GM23248 (cell line): ENCODE measurements at regions not wholly inside any gene's neighbourhood (a gene's known extent, or its start where the extent isn't known, plus 50 kb on each side); places are given as distances from the start of the nearest gene placed in this dataset.

Source experiments
- DNase-seq: peaks from one replicate; pipeline ENCODE4 v3.0.0-alpha.2; 2015
- H2AFZ ChIP-seq: fragments of 200-600 bp; sonication (generic); 2 replicates; pipeline ENCODE4 v1.6.1; 2016; ENCODE audit warnings: antibody characterized with exemption
- H3F3A ChIP-seq: fragments of 200-600 bp; sonication (generic); 2 replicates; pipeline ENCODE4 v1.6.1; 2016; ENCODE audit warnings: mild to moderate bottlenecking, antibody characterized with exemption, mixed run types; ENCODE audit not compliant: insufficient read depth
- H3K27ac ChIP-seq: fragments of 200-600 bp; sonication (generic); 2 replicates; pipeline ENCODE4 v1.5.1; 2016; ENCODE audit warnings: mild to moderate bottlenecking
- H3K27me3 ChIP-seq: fragments of 200-600 bp; sonication (generic); replicated peaks from 2 replicates; pipeline ENCODE4 v1.6.1; 2016; ENCODE audit warnings: mild to moderate bottlenecking; ENCODE audit not compliant: insufficient read depth
- H3K36me3 ChIP-seq: fragments of 200-600 bp; sonication (generic); 2 replicates; pipeline ENCODE4 v1.6.1; 2016; ENCODE audit warnings: low read depth, mild to moderate bottlenecking
- H3K4me1 ChIP-seq: fragments of 200-600 bp; sonication (generic); 2 replicates; pipeline ENCODE4 v1.6.1; 2016; ENCODE audit warnings: mild to moderate bottlenecking; ENCODE audit not compliant: insufficient read depth
- H3K4me2 ChIP-seq: fragments of 200-600 bp; sonication (generic); one replicate; pipeline ENCODE4 v1.6.1; 2016; ENCODE audit warnings: mild to moderate bottlenecking; ENCODE audit not compliant: unreplicated experiment
- H3K4me3 ChIP-seq: fragments of 200-600 bp; sonication (generic); 2 replicates; pipeline ENCODE4 v1.5.1; 2016; ENCODE audit warnings: mild to moderate bottlenecking
- H3K79me2 ChIP-seq: fragments of 200-600 bp; sonication (generic); 2 replicates; pipeline ENCODE4 v1.6.1; 2016; ENCODE audit warnings: mild to moderate bottlenecking; ENCODE audit not compliant: insufficient read depth
- H3K9ac ChIP-seq: fragments of 200-600 bp; sonication (generic); 2 replicates; pipeline ENCODE4 v1.6.1; 2016; ENCODE audit warnings: mild to moderate bottlenecking
- H3K9me2 ChIP-seq: fragments of 200-600 bp; sonication (generic); 2 replicates; pipeline ENCODE4 v1.6.1; 2016; ENCODE audit warnings: mixed run types, mild to moderate bottlenecking, moderate library complexity; ENCODE audit not compliant: insufficient read depth
- H3K9me3 ChIP-seq: fragments of 200-600 bp; sonication (generic); one replicate; pipeline ENCODE4 v1.6.1; 2017; ENCODE audit warnings: low read depth
- H4K20me1 ChIP-seq: fragments of 200-600 bp; sonication (generic); 2 replicates; pipeline ENCODE4 v1.6.0; 2016; ENCODE audit not compliant: insufficient read depth
- EZH2 ChIP-seq: fragments of 200-600 bp; sonication (generic); IDR thresholded peaks from 2 replicates; pipeline ENCODE4 v1.6.1; 2018; ENCODE audit warnings: antibody characterized with exemption, mild to moderate bottlenecking; ENCODE audit not compliant: insufficient read depth, poor library complexity, severe bottlenecking
- EZH2phosphoT487 ChIP-seq: fragments of 200-600 bp; sonication (generic); IDR thresholded peaks from 2 replicates; pipeline ENCODE4 v1.6.1; 2018; ENCODE audit warnings: antibody characterized with exemption, moderate library complexity, mild to moderate bottlenecking, low read depth; ENCODE audit not compliant: insufficient read depth
- WGBS, 2 experiments: methylation state at CpG; one replicate each; pipeline ENCODE4 v1.1.6; 2015 to 2017; ENCODE audit warnings: low lambda C conversion rate in 2 of 2, low coverage in 1 of 2; ENCODE audit errors: missing lambda C conversion rate in 2 of 2; 5-methylcytosine and 5-hydroxymethylcytosine counted together
- in situ Hi-C: fragments of 300-500 bp; cut with MboI; formaldehyde crosslinking; loops from 2 replicates; pipeline ENCODE4 v1.15.0; 2020

DNA sequence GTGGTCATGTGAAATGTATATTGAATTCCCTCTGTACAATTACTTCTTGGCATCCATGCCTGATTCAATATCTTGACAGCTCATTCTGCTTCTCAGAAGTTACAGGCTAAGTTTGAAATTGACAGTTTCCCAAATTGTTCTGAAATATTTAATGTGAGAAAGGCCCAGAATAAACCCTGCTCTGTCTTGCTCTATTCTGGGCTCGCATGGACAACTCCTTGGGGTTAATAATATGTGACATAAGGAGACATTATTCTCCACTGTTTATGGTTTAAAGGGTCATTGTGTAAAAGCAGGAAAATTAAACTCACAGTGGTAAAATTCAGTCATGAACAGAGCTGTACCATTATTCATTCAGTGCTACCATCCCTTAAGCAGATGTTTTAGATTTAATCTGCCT, 160.7 kb upstream of the CNTNAP5 start:
- WGBS, 2 experiments: 4 to 21% methylated on average over 1 of the region's 1 CpG
- Histone ChIP-seq H3F3A (no peaks in the 10 kb centered on the region), H3K9ac (no peak overlapping the region), H2AFZ (no peak overlapping the region), H3K4me2 (no peak overlapping the region), H3K4me3 (no peak overlapping the region), H4K20me1 (no peaks in the 10 kb centered on the region), H3K9me2 (no peaks in the 10 kb centered on the region), H3K27me3 (no peaks in the 10 kb centered on the region), H3K4me1 (no peaks in the 10 kb centered on the region), H3K79me2 (no peaks in the 10 kb centered on the region), H3K27ac (no peak overlapping the region), H3K36me3 (no peaks in the 10 kb centered on the region), H3K9me3 (no peaks in the 10 kb centered on the region)
- TF ChIP-seq EZH2: no peak
- no peak for TF ChIP-seq EZH2phosphoT487
- DNase-seq: no peak
- in situ Hi-C loops: no loop called here

DNA sequence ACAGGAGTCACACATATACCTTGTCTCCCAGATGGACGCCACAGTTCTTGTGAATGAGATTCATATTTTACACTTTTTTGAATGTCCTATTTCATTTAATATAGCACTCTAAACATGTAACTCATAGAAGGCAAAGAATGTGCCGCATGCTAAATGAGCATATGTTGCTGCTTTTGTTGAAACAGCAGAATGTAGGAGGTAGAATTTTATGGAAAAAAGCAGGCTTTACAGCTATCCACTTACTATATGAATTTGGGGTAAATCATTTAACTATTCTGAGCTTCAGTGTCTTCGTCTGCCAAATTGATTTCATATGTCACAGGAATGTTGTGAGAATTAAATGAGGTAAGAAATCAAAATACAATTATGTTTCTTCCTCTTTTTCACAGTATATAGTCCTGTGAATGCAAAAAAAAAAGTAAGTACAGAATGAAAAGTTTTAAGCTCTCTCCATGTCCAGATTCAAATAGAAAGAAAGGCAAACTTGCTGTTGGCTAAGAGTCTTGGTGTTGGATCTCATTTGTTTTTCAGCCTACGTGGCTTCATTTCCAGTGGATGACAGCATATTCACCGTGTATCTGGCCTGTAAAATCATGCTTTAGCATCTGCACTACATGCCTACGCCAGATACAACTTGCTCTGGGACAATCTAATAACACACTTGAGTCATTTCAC, 154.7 kb upstream of the CNTNAP5 start:
- no peak for TF ChIP-seq EZH2
- no peak for TF ChIP-seq EZH2phosphoT487
- H2AFZ ChIP-seq: no peak overlapping the region
- WGBS, 2 experiments: 6 to 8% methylated on average over 6 of the region's 6 CpGs
- H3K79me2 ChIP-seq: no peaks in the 10 kb centered on the region
- in situ Hi-C loops: no loop called here
- H3K9me2 ChIP-seq: no peaks in the 10 kb centered on the region
- H3K27me3 ChIP-seq: no peaks in the 10 kb centered on the region
- H3K4me3 ChIP-seq: no peak overlapping the region
- H3K4me2 ChIP-seq: no peak overlapping the region
- no peaks in the 10 kb centered on the region for H3K9me3 ChIP-seq
- DNase-seq: no peak
- H3K4me1 ChIP-seq: no peaks in the 10 kb centered on the region
- no peak overlapping the region for H3K27ac ChIP-seq
- H3K36me3 ChIP-seq: no peaks in the 10 kb centered on the region
- no peaks in the 10 kb centered on the region for H3F3A ChIP-seq
- H4K20me1 ChIP-seq: no peaks in the 10 kb centered on the region
- no peak overlapping the region for H3K9ac ChIP-seq

DNA sequence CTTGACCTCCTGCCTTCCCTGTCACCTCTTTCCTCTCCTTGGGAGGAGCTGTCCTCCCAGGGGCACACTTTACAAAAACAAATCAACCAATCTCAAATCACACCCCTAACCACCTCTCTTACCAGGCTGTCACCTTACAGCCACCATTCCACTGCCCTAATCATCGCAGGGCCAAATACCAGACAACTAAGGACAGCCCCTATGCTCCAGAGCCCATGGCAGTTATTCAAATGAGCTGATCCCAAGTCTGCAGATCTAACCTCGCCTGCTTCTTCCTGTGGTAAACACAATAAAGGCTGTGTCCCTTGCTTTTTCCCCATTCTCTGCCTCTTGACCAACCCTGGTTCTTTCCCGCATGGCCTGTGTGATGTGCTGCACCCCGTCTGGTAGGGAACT, 154.2 kb upstream of the CNTNAP5 start:
- H3K79me2 ChIP-seq: no peaks in the 10 kb centered on the region
- H3K36me3 ChIP-seq: no peaks in the 10 kb centered on the region
- no peaks in the 10 kb centered on the region for H3K4me1 ChIP-seq
- no peaks in the 10 kb centered on the region for H4K20me1 ChIP-seq
- no peaks in the 10 kb centered on the region for H3K9me3 ChIP-seq
- DNase-seq: no peak
- H3K9me2 ChIP-seq: no peaks in the 10 kb centered on the region
- no peak overlapping the region for H3K4me3 ChIP-seq
- H3K9ac ChIP-seq: no peak overlapping the region
- in situ Hi-C loops: no loop called here
- 20% methylated on average over 4 of the region's 4 CpGs for WGBS, 2 experiments
- H2AFZ ChIP-seq: no peak overlapping the region
- H3K27ac ChIP-seq: no peak overlapping the region
- no peaks in the 10 kb centered on the region for H3K27me3 ChIP-seq
- H3K4me2 ChIP-seq: no peak overlapping the region
- H3F3A ChIP-seq: no peaks in the 10 kb centered on the region
- TF ChIP-seq EZH2phosphoT487 (no peak), EZH2 (no peak)

DNA sequence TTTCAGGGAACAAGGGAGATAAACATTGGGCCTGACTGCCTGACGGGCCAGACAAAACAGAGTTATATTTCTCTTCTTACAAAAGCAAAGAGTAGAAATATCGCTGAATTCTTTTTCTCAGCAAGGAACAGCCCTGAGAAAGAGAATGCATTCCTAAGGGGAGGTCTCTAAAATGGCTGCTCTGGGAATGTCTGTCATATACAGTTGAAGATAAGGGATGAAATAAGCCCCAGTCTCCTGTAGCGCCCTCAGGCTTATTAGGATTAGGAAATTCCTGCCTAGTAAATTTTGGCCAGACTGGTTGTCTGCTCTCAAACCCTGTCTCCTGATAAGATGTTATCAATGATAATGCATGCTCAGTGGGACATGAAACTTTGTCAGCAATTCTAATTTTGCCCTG, 134.9 kb upstream of the CNTNAP5 start:
- Histone ChIP-seq H3K36me3 (no peaks in the 10 kb centered on the region), H3K27me3 (no peaks in the 10 kb centered on the region), H3K4me2 (no peak overlapping the region), H4K20me1 (no peaks in the 10 kb centered on the region), H3K27ac (no peak overlapping the region), H3K4me1 (no peaks in the 10 kb centered on the region), H3K4me3 (no peak overlapping the region), H3K9me3 (no peaks in the 10 kb centered on the region), H3F3A (no peaks in the 10 kb centered on the region), H2AFZ (no peak overlapping the region), H3K9ac (no peak overlapping the region), H3K9me2 (no peaks in the 10 kb centered on the region), H3K79me2 (no peaks in the 10 kb centered on the region)
- WGBS, 2 experiments: 47 to 50% methylated on average over 3 of the region's 3 CpGs
- DNase-seq: no peak
- no peak for TF ChIP-seq EZH2
- TF ChIP-seq EZH2phosphoT487: no peak
- in situ Hi-C loops: no loop called here

DNA sequence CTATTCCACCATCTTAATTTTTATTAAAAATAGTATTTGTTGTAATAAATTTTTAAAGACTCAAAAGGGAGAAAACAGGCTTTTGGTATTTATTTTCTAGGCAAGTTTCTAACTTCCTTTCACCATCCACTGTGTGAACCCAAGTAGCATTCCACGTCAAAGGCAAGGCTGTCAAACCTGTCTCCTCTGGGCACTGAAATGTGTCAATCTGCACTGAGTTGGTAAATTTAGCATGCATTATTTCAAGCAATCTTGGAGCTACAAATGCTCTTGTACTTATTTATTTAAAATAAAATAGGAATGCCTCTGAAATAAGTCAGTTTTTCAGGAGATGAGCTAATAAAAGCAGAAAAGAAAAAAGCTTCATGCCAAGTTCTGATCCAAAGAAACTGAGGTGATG, 130.9 kb upstream of the CNTNAP5 start:
- DNase-seq: no peak
- TF ChIP-seq EZH2: no peak
- TF ChIP-seq EZH2phosphoT487: no peak
- Histone ChIP-seq H3K27ac (no peak overlapping the region), H3K27me3 (no peaks in the 10 kb centered on the region), H3K36me3 (no peaks in the 10 kb centered on the region), H3K4me3 (no peak overlapping the region), H3K9ac (no peak overlapping the region), H3F3A (no peaks in the 10 kb centered on the region), H2AFZ (no peak overlapping the region), H3K79me2 (no peaks in the 10 kb centered on the region), H3K4me2 (no peak overlapping the region), H3K9me3 (no peaks in the 10 kb centered on the region), H4K20me1 (no peaks in the 10 kb centered on the region), H3K4me1 (no peaks in the 10 kb centered on the region), H3K9me2 (no peaks in the 10 kb centered on the region)
- WGBS, 2 experiments: 15 to 19% methylated on average over 1 of the region's 1 CpG
- in situ Hi-C loops: no loop called here
